ENCODE measurements at regions not wholly inside any gene's neighbourhood (a gene's known extent, or its start where the extent isn't known, plus 50 kb on each side); places are given as distances from the start of the nearest gene placed in this dataset.

DNA sequence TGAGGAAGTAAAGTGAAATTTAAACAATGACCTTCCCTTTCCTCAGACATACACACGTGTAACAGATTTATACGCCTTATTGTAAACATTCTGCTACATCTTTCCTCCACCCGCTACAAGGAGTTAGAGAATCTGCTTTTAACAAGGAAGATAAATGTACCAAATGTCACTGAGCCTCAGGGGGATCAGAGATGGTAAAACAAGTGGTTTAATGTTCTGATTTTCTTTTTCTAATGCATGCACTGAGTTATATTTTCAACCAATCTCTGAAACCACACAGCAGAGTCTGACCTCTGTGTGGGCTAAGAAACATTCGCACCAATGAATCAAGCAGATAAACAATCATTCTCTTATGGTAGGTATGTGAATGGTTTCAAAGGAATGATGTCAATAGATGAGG is 599.5 kb downstream of the ARL4A start:
- ChIA-PET POLR2A (ENCODE audit: low non-redundant PET) (no interaction called here), CTCF (no interaction called here)
- H3K27ac ChIP-seq: no peak overlapping the region
- TF ChIP-seq, protein P1, sequence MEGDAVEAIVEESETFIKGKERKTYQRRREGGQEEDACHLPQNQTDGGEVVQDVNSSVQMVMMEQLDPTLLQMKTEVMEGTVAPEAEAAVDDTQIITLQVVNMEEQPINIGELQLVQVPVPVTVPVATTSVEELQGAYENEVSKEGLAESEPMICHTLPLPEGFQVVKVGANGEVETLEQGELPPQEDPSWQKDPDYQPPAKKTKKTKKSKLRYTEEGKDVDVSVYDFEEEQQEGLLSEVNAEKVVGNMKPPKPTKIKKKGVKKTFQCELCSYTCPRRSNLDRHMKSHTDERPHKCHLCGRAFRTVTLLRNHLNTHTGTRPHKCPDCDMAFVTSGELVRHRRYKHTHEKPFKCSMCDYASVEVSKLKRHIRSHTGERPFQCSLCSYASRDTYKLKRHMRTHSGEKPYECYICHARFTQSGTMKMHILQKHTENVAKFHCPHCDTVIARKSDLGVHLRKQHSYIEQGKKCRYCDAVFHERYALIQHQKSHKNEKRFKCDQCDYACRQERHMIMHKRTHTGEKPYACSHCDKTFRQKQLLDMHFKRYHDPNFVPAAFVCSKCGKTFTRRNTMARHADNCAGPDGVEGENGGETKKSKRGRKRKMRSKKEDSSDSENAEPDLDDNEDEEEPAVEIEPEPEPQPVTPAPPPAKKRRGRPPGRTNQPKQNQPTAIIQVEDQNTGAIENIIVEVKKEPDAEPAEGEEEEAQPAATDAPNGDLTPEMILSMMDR (conservative IDR thresholded peaks at IDR 0.05; ENCODE audit: low read depth): no peak
- DNase-seq (ENCODE audit: low spot score): no peak

DNA sequence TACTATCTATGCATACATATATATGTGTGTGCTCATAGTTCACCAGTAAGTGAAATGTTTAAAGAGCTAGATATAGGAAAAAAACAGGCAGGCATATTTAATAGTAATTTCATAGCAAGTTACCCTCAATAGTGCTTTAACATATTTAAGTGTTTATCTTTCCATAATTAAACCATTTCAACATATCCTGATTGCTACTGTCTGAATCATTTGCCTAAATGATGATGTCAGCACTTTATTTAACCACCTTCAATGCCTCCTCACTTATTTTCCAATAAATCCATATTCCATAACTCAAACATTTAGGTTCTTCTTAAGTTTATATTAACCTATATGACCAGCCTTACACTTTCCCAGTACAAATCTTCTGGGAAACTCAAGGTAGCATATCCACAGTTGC is 601.1 kb downstream of the ARL4A start:
- H3K27ac ChIP-seq: no peak overlapping the region
- ChIA-PET CTCF (interaction anchor here (0.6 kb wide), 1 partner anchor 1018 kb away, joined by 4 read pairs; no protein-coding TSS in a partner anchor), POLR2A (ENCODE audit: low non-redundant PET) (no interaction called here)
- TF ChIP-seq, protein P1 (conservative IDR thresholded peaks at IDR 0.05; ENCODE audit: low read depth): no peak
- DNase-seq (ENCODE audit: low spot score): no peak

DNA sequence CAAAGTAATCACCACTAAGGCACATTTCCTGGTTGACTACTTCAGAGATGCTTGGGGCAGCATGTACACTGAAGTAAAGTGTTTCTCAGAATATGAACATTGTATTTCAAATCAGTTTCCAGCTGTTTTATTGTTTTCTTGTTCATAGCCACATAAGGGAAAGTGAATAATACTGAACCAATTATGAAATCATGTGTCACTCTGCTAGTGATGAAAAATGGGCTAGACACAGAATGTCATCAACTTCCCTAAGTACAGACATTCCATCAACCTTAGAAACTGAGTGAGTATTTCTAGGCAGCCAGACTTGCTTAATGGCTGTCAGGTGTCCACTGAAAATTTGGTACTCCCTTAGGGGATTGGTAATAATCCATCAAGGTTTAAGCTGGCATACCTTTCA is 603.5 kb downstream of the ARL4A start:
- TF ChIP-seq, protein P1 (conservative IDR thresholded peaks at IDR 0.05; ENCODE audit: low read depth): no peak
- DNase-seq (ENCODE audit: low spot score): no peak
- POLR2A ChIA-PET (ENCODE audit: low non-redundant PET): no interaction called here

DNA sequence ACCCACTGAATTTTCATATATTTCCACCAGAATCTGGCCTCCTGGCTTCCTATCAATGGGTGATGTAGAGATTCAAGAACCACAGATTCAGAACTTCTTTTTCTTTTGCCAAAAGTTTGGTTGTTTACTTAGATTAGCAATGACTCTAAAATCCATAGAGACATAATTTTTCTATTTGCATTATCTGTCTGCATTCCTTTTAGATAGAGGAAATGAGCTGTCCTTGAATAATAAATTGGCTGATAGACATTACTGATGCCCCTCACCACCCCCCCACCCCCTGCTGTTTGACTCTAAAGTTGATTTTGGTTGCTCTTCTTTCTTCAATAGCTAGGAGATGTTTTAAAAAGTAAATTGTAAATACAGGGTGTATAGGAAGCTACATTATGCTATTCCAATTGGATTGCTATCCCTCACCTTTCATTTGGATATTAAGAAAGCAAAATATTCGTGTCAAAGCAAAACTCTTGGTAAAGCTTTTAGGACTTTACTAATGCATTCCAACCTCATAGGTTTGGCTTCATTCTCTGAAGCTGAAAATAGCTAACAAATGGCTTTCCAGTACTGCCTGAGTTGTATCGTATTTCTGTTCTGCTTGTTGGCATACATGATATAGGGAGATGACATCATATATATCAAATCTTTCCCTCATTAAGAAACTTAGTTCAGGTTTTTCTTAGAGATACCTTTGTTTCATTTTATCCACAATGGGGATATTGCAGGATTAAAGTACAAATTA is 606.0 kb downstream of the ARL4A start:
- CTCF ChIA-PET: interaction anchor here (1.0 kb wide), 1 partner anchor 948 kb away, joined by 4 read pairs; no protein-coding TSS in a partner anchor

More for the DNA sequence above, 603.5 kb downstream of the ARL4A start:
- H3K27ac ChIP-seq: no peak overlapping the region
- CTCF ChIA-PET: interaction anchor here (0.5 kb wide), 1 partner anchor 1669 kb away, joined by 6 read pairs; no protein-coding TSS in a partner anchor

DNA sequence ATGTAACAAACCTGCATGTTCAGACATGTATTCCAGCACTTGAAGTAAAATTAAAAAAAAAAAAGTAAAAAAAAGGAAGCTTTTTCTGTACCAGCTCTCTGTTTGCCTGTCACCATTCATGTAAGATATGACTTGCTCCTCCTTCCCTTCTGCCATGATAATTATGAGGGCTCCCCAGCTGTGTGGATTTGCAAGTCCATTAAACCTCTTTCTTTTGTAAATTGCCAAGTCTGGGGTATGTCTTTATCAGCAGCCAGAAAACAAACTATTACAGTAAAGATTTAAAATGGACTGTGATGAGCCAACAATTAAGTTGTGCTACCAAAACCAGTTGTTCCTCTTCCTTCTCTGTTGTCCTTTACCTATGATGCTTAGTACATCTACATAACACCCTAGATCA is 619.6 kb downstream of the ARL4A start:
- TF ChIP-seq, protein P1 (conservative IDR thresholded peaks at IDR 0.05; ENCODE audit: low read depth): no peak
- POLR2A ChIA-PET (ENCODE audit: low non-redundant PET): no interaction called here
- DNase-seq (ENCODE audit: low spot score): no peak
- CTCF ChIA-PET: no interaction called here
- H3K27ac ChIP-seq: no peak overlapping the region

More for the DNA sequence above, 606.0 kb downstream of the ARL4A start:
- TF ChIP-seq, protein P1 (conservative IDR thresholded peaks at IDR 0.05; ENCODE audit: low read depth): no peak
- H3K27ac ChIP-seq: no peak overlapping the region
- DNase-seq (ENCODE audit: low spot score): no peak
- POLR2A ChIA-PET (ENCODE audit: low non-redundant PET): no interaction called here

DNA sequence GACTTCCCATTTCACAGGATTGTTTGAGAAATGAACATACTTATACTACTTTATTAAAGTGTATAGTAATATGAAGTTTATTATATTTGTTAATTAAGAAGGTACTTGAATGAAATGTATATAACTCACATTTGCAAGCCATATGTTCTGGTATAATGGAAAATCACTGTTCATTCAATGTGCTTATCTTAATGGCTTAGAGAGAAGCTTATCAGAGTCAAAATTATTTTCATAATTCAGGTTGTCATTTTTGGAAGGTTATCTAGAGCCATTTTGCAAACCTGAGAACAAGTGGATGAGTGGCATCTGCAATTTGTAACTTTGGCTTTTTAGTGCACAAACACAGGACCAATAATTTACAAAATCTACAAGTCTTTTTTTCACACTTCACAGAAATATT is 621.0 kb downstream of the ARL4A start:
- TF ChIP-seq, protein P1 (conservative IDR thresholded peaks at IDR 0.05; ENCODE audit: low read depth): no peak
- ChIA-PET POLR2A (ENCODE audit: low non-redundant PET) (no interaction called here), CTCF (no interaction called here)
- no peak for DNase-seq (ENCODE audit: low spot score)
- H3K27ac ChIP-seq: no peak overlapping the region

Measured in RWPE1 (cell line).